ENCODE measurements at regions not wholly inside any gene's neighbourhood (a gene's known extent, or its start where the extent isn't known, plus 50 kb on each side); places are given as distances from the start of the nearest gene placed in this dataset.

DNA sequence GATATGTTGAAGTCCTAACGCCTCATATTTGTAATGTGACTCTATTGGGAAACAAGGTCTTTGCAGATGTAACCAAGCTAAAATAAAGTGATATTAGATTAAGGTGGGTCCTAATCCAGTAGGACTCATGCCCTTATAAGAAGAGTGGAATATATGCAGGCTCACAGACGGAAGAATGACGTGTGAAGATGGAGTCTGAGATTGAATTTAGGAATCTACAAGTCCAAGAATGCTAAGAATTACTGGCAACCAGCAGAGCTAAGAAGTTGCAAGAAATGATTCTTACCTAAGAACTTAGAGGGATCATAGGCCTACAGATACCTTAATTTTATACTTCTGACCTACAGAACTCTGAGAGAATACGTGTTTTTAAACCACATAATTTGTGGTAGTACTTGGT, 350.0 kb upstream of the ST8SIA4 start:
- no peak overlapping the region for H2AFZ ChIP-seq (ENCODE audit: low read length)
- TF ChIP-seq TP53 (CRISPR knock-in tag; conservative IDR thresholded peaks at IDR 0.05) (no peak), CHD2 (IDR thresholded peaks at IDR 0.05; ENCODE audit: low read depth, low read length) (no peak), FOXA1 (IDR thresholded peaks at IDR 0.05) (no peak), FOXA1 (CRISPR knock-in tag; IDR thresholded peaks at IDR 0.05) (no peak), ZNF766 (CRISPR knock-in tag; IDR thresholded peaks at IDR 0.05; ENCODE audit: borderline replicate concordance) (no peak), BHLHE40 (IDR thresholded peaks at IDR 0.05; ENCODE audit: low read length) (no peak), DNMT3B (CRISPR knock-in tag; conservative IDR thresholded peaks at IDR 0.05) (no peak)
- 2% methylated on average over 4 of the region's 4 CpGs for WGBS (ENCODE audit: low lambda C conversion rate)
- no peaks in the 10 kb centered on the region for H3K36me3 ChIP-seq (replicated peaks in 1 of 2; ENCODE audit: control insufficient read depth in 1 of 2, insufficient read depth in 2 of 2, low read length in 2 of 2)
- CTCF ChIA-PET (ENCODE audit: low intra/inter-chr PET ratio, low total read pairs), result no interaction called here
- ATAC-seq (no peak), DNase-seq (ENCODE audit: low spot score) (no peak), FAIRE-seq (no peak)
- H3K4me1 ChIP-seq (ENCODE audit: insufficient read depth, low read length), result no peaks in the 10 kb centered on the region
- no peak overlapping the region for H3K27ac ChIP-seq (ENCODE audit: extremely low read length, insufficient read depth, low read length)
- POLR2A ChIA-PET, result no interaction called here
- no peak overlapping the region for H3K9ac ChIP-seq (ENCODE audit: insufficient read depth, low read depth, low read length)
- H3K9me3 ChIP-seq (ENCODE audit: low read length), result peaks cover 11% of the 10 kb centered on the region
- no peak overlapping the region for H3K4me2 ChIP-seq (ENCODE audit: low read depth, low read length)
- no peak overlapping the region for H3K4me3 ChIP-seq (replicated peaks in 1 of 3; ENCODE audit: insufficient read depth in 1 of 3, low read depth in 2 of 3, low read length in 3 of 3)
- H4K20me1 ChIP-seq (ENCODE audit: insufficient read depth, low read length), result no peaks in the 10 kb centered on the region
- in situ Hi-C loops (cut with HindIII; ENCODE audit: extremely low pct_ligation_motif_present, low pct_unique_long_range_greater_than_20kb), result no loop called here
- intact Hi-C loops (cut with micrococcal nuclease; ENCODE audit: unreplicated experiment), result no loop called here
- no peaks in the 10 kb centered on the region for H3K79me2 ChIP-seq (ENCODE audit: insufficient read depth, low read length)
- H3K27me3 ChIP-seq (ENCODE audit: control insufficient read depth in 1 of 2, insufficient read depth in 2 of 2, low read length in 2 of 2), result no peaks in the 10 kb centered on the region
- BruUV-seq (replicated peaks), result no TSS peak

DNA sequence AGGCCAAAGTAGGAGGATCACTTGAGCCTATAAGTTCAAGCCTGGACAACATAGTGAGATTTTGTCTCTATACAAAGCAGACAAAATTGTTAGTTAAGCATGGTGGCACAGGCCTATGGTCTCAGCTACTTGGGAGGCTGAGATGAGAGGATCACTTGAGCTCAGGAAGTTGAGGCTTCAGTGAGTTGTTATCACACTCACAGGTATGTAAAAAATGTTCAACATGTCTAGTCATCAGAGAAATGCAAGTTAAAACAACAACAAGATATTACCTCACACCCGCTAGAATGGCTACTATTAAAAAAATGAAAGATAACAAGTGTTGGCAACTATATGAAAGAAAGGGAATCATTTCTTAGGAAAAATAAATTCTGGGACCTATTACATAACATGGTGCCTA, 341.5 kb upstream of the ST8SIA4 start:
- no peak overlapping the region for H3K4me3 ChIP-seq (replicated peaks in 1 of 3; ENCODE audit: insufficient read depth in 1 of 3, low read depth in 2 of 3, low read length in 3 of 3)
- no peak overlapping the region for H2AFZ ChIP-seq (ENCODE audit: low read length)
- no peak overlapping the region for H3K9ac ChIP-seq (ENCODE audit: insufficient read depth, low read depth, low read length)
- peaks cover 16% of the 10 kb centered on the region for H3K9me3 ChIP-seq (ENCODE audit: low read length)
- in situ Hi-C loops (cut with HindIII; ENCODE audit: extremely low pct_ligation_motif_present, low pct_unique_long_range_greater_than_20kb), result no loop called here
- no peak for DNase-seq (ENCODE audit: low spot score)
- H3K4me2 ChIP-seq (ENCODE audit: low read depth, low read length), result no peak overlapping the region
- H3K36me3 ChIP-seq (replicated peaks in 1 of 2; ENCODE audit: control insufficient read depth in 1 of 2, insufficient read depth in 2 of 2, low read length in 2 of 2), result no peaks in the 10 kb centered on the region
- H3K4me1 ChIP-seq (ENCODE audit: insufficient read depth, low read length), result no peaks in the 10 kb centered on the region
- no peak for FAIRE-seq
- POLR2A ChIA-PET, result no interaction called here
- BruUV-seq (replicated peaks), result no TSS peak
- H3K79me2 ChIP-seq (ENCODE audit: insufficient read depth, low read length), result no peaks in the 10 kb centered on the region
- intact Hi-C loops (cut with micrococcal nuclease; ENCODE audit: unreplicated experiment), result no loop called here
- 0% methylated on average over 1 of the region's 1 CpG for WGBS (ENCODE audit: low lambda C conversion rate)
- no peak overlapping the region for H3K27ac ChIP-seq (ENCODE audit: extremely low read length, insufficient read depth, low read length)
- H3K27me3 ChIP-seq (ENCODE audit: control insufficient read depth in 1 of 2, insufficient read depth in 2 of 2, low read length in 2 of 2), result no peaks in the 10 kb centered on the region
- ATAC-seq, result no peak
- TF ChIP-seq ETV6 (CRISPR knock-in tag; conservative IDR thresholded peaks at IDR 0.05), result no peak
- no peaks in the 10 kb centered on the region for H4K20me1 ChIP-seq (ENCODE audit: insufficient read depth, low read length)
- CTCF ChIA-PET (ENCODE audit: low intra/inter-chr PET ratio, low total read pairs), result no interaction called here
